Posterior vena cava (tissue), 2 donors: ENCODE measurements at regions not wholly inside any gene's neighbourhood (a gene's known extent, or its start where the extent isn't known, plus 50 kb on each side); places are given as distances from the start of the nearest gene placed in this dataset.

ENCODE experiments used
- DNase-seq: peaks from one replicate; pipeline ENCODE4 v3.0.0-alpha.2; 2020; ENCODE audit warnings: low spot score
- intact Hi-C, 2 donors: fragments of 100-400 bp; cut with DNase I; formaldehyde crosslinking; loops; one replicate each; pipeline versions ENCODE4 v1.14.1 to v1.14.2; 2022 to 2023
- donor health status: DM: yes; HTN: yes; CAD: no.
- donor health status: DM: yes; HTN: yes; CAD: no.

GRCh38 chr13:111541345-111541744 is 220.9 kb downstream of the TEX29 start:
- no peak for DNase-seq

DNA sequence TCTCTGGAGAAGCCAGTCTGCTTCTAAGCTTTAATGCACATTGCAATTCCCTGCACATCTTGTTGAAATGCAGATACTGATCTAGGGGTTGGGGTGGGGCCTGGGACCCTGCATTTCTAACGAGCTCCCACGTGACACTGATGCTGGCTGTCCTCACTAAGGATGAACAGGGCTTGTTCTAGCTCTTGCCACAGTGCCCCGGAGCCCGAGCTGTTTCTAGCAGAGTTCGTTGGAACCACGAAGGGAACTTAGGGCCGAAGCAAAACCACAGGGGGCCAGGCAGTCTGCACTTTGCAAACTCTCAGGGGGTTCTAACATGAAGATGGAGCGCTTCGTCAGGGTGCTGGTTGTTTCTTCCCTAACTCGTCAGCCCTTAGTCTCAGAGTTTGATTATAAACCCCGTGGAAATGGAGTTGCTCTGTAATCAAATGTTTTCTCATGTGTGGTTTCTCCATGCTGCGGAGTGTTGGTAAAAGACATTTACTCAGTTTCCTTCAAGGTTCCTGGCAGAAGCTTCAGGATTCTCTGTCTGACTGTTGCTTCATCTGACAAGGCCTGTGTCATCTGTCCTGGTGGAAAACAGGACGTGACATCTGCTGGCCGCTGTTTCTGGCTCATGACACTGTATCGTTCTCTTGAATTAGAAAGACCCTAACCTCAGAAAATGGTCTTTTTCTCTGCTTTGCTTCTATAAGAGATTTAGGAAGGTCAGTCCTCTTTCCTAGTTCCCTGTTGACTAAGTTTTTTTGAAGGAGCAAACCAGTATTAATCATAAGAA is 221.5 kb downstream of the TEX29 start:
- peak; percentile 37 for DNase-seq
- intact Hi-C loops, result no loop called here

More at GRCh38 chr13:111541345-111541744, 220.9 kb downstream of the TEX29 start:
- intact Hi-C loops, result no loop called here

DNA sequence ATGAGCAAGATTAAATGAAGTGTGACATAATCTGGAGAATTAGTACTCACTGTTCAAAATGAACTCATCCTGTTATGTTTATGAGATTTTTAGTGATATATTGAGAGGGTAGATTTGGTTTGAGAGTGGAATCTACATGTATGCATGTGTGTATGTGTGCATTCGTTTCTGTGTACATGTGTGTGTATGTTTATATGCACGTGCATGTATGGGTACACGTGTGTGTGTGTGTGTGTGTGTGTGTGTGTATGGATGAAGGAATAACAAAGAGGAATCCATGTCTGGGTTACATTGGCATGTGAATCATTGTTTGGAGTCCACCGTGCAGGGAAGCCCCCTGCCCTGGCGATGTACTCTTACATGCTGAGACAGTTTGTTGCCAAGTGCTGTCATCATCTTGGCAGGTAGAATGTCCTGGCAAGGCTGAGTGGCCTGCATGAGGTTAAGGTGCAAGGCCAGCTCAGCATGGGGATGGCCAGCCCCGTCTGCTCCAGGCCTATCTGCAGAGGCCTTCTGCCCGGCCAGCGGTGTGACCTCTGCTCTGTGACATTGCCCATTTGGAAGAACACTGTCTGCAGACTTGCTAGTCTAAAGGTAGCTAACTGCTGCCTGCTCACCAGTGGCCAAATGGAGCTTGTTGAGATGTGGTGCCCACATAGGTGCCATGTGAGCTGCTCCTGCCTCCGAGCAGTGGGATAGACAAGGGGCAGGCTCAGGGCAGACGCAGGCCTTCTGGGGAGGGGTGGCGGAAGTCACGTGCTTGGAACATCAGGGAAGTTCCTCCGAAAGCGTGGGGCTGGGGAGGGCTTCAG is 222.3 kb downstream of the TEX29 start:
- DNase-seq, result peak; percentile 82
- intact Hi-C loops, result no loop called here

GRCh38 chr13:111546921-111547675 is 226.7 kb downstream of the TEX29 start:
- peak; percentile 29 for DNase-seq
- intact Hi-C loops, result no loop called here

DNA sequence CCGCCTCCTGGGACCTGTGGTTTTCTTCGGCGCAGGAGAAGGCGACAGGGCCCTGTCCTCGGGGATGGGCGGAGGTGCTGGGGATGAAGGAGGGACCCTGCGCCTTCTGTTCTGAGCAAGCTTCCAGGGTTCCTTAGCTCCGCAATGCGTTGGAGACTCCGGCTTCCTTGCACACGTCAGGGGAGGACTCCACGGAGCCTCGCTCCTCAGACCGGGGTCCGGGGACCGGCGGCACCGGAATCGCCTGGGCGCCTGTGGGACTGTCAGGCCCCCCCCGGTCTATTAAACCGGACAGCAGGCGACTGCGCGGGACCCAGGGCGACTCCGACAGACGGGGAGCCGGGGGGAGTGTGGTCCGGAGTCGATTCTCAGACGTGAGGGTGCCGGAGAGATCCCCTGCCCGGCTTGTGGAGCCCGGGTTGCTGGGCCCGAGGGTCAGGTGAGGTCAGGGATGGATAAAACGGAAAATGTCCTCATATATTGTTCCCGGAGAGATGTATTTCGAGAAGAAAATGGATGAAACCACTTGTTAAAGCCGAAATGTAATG is 227.4 kb downstream of the TEX29 start:
- intact Hi-C loops, result no loop called here
- DNase-seq, result peak; percentile 58

GRCh38 chr13:111548301-111548700 is 227.9 kb downstream of the TEX29 start:
- DNase-seq, result peak; percentile 79
- intact Hi-C loops, result no loop called here

GRCh38 chr13:111548805-111549204 is 228.4 kb downstream of the TEX29 start:
- intact Hi-C loops, result no loop called here
- no peak for DNase-seq

DNA sequence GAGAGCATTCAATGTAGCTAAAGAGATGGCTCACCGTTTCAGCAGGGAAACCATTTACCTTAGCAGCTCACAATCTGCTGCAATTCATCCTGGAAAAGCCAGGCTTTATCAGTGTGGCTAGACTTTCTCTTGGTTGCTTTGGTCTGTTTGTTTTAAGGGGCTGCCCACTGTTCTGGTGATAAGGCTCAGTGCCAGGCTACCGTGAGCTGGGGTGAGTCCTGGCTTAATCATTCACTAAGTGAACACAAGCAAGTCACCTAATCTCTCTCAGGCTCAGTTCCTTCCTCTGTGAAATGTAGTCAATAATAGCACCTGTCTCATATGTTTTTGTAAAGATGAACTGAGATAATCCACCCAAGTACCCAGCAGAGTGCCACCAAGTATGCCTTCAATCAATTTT is 229.0 kb downstream of the TEX29 start:
- intact Hi-C loops, result no loop called here
- no peak for DNase-seq

GRCh38 chr13:111550062-111550461 is 229.6 kb downstream of the TEX29 start:
- intact Hi-C loops, result no loop called here
- DNase-seq, result no peak

DNA sequence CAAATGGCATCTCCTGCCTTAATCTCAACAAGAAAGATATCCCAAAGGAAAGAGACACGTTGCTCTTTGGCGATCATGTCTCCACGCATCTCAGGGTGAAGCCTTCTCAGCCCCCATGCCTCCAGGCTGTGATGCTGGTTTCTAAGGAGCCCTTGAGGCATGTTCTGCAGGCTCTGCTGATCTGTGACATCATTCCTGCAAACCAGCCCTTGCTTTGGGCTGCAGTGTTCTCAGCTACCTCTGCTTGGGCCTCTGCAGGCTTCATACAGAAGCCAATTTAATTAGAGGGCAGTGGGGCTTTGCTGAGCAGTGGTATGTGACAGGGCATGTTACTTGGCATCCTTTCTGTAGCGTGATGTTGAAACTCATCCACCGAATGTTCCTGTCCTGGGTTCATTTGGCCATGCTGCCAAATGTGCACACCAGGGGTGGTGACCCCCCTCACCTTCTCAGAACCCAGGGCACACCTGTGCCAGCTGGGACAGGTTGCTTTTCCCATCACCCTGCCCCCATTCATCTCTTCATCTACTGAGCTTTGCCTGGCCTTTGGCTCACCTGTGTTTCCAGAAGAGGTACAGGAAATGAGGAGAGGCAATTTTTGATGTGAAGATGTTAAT is 230.9 kb downstream of the TEX29 start:
- intact Hi-C loops, result no loop called here
- peak; percentile 32 for DNase-seq

- peak; percentile 63 for DNase-seq
- intact Hi-C loops, result no loop called here
Observed at GRCh38 chr13:111552891-111553655, 232.6 kb downstream of the TEX29 start.

DNA sequence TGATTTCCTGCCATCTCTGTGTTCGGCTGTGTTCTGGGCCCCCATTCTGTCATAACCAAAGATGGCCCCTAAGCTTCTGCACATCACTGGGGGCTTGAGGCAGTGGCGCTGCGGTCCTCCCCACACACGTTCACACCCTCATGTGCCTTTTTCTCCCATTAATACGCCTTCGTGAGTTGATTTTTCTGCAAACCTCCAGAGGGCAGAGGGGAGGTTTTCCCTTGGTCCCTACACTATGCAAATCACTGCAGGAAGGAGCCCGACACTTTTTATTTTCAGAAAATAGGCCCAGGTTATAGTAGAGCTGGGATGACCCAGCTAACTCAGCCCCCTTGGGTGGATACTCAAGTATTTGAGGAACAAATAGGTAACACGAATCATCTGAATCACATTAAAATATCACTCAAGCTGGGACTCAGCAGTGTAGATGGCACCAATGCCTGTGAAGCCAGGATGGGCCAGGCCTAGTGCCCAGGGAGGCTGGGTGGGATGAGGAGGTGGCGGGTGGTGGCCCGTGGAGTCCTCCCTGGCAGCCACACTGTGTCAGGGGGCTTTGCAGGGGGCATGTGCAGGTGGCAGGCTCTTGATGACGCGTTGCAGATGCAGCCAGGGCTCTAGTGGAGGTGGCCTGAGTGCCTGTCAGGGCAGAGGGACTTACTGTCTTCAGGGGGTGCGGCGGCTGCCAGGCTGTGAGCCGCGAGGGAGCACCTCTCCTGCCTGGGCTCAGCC is 234.3 kb downstream of the TEX29 start:
- intact Hi-C loops, result no loop called here
- peak; percentile 78 for DNase-seq

- peak; percentile 42 for DNase-seq
- intact Hi-C loops, result no loop called here
Observed at GRCh38 chr13:111555268-111555808, 234.9 kb downstream of the TEX29 start.

- intact Hi-C loops, result no loop called here
- DNase-seq, result peak; percentile 35
Observed at GRCh38 chr13:111555903-111556302, 235.5 kb downstream of the TEX29 start.

DNA sequence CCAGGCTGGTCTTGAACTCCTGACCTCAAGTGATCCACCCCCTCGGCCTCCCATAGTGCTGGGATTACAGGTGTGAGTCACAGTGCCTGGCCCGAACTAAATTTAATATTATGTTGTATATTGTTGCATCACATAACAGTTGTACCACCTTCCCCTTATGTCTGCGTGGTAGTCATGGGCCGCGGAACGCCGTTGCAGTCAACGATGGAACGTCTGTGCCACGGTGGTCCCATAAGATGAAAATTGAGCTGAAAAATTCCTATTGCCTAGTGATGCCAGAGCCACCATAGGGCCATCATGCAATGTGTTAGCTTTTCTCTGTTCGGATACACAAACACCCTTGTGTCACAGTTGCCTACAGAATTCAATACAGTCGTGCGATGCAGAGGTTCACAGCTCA is 236.1 kb downstream of the TEX29 start:
- intact Hi-C loops, result no loop called here
- peak; percentile 60 for DNase-seq

- DNase-seq, result peak; percentile 49
Observed at GRCh38 chr13:111557921-111558699, 237.7 kb downstream of the TEX29 start.

DNA sequence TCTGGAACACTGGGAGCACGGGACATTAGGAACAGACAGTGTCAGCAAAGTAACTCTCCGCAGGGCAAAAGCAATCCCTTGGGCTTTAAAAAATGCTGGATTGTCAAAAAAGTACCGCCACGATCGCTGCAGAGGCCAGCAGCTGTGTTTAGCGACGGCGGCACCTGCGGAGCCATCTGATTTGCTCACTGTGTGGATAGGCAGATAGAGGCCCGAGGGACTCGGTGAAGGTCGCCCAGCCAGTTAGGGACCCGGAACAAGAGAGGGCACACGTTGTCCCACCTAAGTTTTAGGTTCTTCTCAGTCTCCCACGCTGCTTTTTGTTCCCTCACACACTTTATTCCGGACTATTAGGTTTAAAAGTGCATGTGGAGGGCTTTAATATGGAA is 238.3 kb downstream of the TEX29 start:
- intact Hi-C loops, result no loop called here
- peak; percentile 59 for DNase-seq

More at GRCh38 chr13:111557921-111558699, 237.7 kb downstream of the TEX29 start:
- intact Hi-C loops, result no loop called here
